Activated naive CD4-positive, alpha-beta T cell treated with anti-CD3 and anti-CD28 coated beads, Interleukin-2, amount 50 U/mL, for 24 hours (primary cell): ENCODE measurements at regions not wholly inside any gene's neighbourhood (a gene's known extent, or its start where the extent isn't known, plus 50 kb on each side); places are given as distances from the start of the nearest gene placed in this dataset.

Experiments
- H3K27ac Mint-ChIP-seq: one replicate; pipeline ENCODE4 v1.8.0; 2021; ENCODE audit warnings: mild to moderate bottlenecking, mixed read lengths
- H3K27me3 Mint-ChIP-seq: one replicate; pipeline ENCODE4 v1.8.0; 2021; ENCODE audit warnings: mixed read lengths
- H3K36me3 Mint-ChIP-seq: one replicate; pipeline ENCODE4 v1.8.0; 2021; ENCODE audit warnings: mixed read lengths
- H3K4me1 Mint-ChIP-seq: one replicate; pipeline ENCODE4 v1.8.0; 2021; ENCODE audit warnings: mixed read lengths
- H3K4me3 Mint-ChIP-seq: one replicate; pipeline ENCODE4 v1.8.0; 2021; ENCODE audit warnings: mild to moderate bottlenecking, mixed read lengths
- H3K9me3 Mint-ChIP-seq: one replicate; pipeline ENCODE4 v1.8.0; 2021; ENCODE audit warnings: mixed read lengths

- H3K4me3 Mint-ChIP-seq, result no peak overlapping the region
- H3K4me1 Mint-ChIP-seq, result no peaks in the 10 kb centered on the region
- no peaks in the 10 kb centered on the region for H3K36me3 Mint-ChIP-seq
- H3K27me3 Mint-ChIP-seq, result no peaks in the 10 kb centered on the region
- no peak overlapping the region for H3K27ac Mint-ChIP-seq
- H3K9me3 Mint-ChIP-seq, result no peaks in the 10 kb centered on the region
Observed at GRCh38 chr3:3288255-3288654, 108.8 kb upstream of the CRBN start.

GRCh38 chr3:3286014-3286413 lies 106.5 kb upstream of the CRBN start:
- Mint-ChIP-seq H3K27me3 (no peaks in the 10 kb centered on the region), H3K4me3 (no peak overlapping the region), H3K9me3 (no peaks in the 10 kb centered on the region), H3K36me3 (no peaks in the 10 kb centered on the region), H3K27ac (no peak overlapping the region), H3K4me1 (peaks cover 7% of the 10 kb centered on the region)

- H3K4me1 Mint-ChIP-seq, result peaks cover 13% of the 10 kb centered on the region
- H3K9me3 Mint-ChIP-seq, result no peaks in the 10 kb centered on the region
- no peak overlapping the region for H3K4me3 Mint-ChIP-seq
- H3K36me3 Mint-ChIP-seq, result no peaks in the 10 kb centered on the region
- no peak overlapping the region for H3K27ac Mint-ChIP-seq
- no peaks in the 10 kb centered on the region for H3K27me3 Mint-ChIP-seq
Observed at GRCh38 chr3:3281024-3281423, 101.5 kb upstream of the CRBN start.

GRCh38 chr3:3280396-3280795 lies 100.9 kb upstream of the CRBN start:
- H3K9me3 Mint-ChIP-seq, result no peaks in the 10 kb centered on the region
- H3K4me1 Mint-ChIP-seq, result peaks cover 13% of the 10 kb centered on the region
- H3K36me3 Mint-ChIP-seq, result no peaks in the 10 kb centered on the region
- no peak overlapping the region for H3K27ac Mint-ChIP-seq
- no peaks in the 10 kb centered on the region for H3K27me3 Mint-ChIP-seq
- H3K4me3 Mint-ChIP-seq, result no peak overlapping the region

GRCh38 chr3:3278073-3278472 lies 98.6 kb upstream of the CRBN start:
- H3K27ac Mint-ChIP-seq, result no peak overlapping the region
- no peak overlapping the region for H3K4me3 Mint-ChIP-seq
- no peaks in the 10 kb centered on the region for H3K9me3 Mint-ChIP-seq

GRCh38 chr3:3276630-3277029 lies 97.1 kb upstream of the CRBN start:
- no peaks in the 10 kb centered on the region for H3K27me3 Mint-ChIP-seq
- no peaks in the 10 kb centered on the region for H3K36me3 Mint-ChIP-seq
- H3K4me3 Mint-ChIP-seq, result no peak overlapping the region
- no peak overlapping the region for H3K27ac Mint-ChIP-seq
- H3K9me3 Mint-ChIP-seq, result no peaks in the 10 kb centered on the region
- H3K4me1 Mint-ChIP-seq, result peaks cover 8% of the 10 kb centered on the region

More at GRCh38 chr3:3278073-3278472, 98.6 kb upstream of the CRBN start:
- H3K27me3 Mint-ChIP-seq, result no peaks in the 10 kb centered on the region
- H3K36me3 Mint-ChIP-seq, result no peaks in the 10 kb centered on the region
- peaks cover 11% of the 10 kb centered on the region for H3K4me1 Mint-ChIP-seq

- Mint-ChIP-seq H3K27me3 (peaks cover 1% of the 10 kb centered on the region), H3K27ac (no peak overlapping the region), H3K4me1 (no peaks in the 10 kb centered on the region), H3K9me3 (no peaks in the 10 kb centered on the region), H3K36me3 (no peaks in the 10 kb centered on the region), H3K4me3 (no peak overlapping the region)
Observed at GRCh38 chr3:3264796-3265195, 85.3 kb upstream of the CRBN start.

- Mint-ChIP-seq H3K4me3 (no peak overlapping the region), H3K27me3 (no peaks in the 10 kb centered on the region), H3K4me1 (no peaks in the 10 kb centered on the region), H3K36me3 (no peaks in the 10 kb centered on the region), H3K9me3 (no peaks in the 10 kb centered on the region), H3K27ac (no peak overlapping the region)
Observed at GRCh38 chr3:3260870-3261269, 81.4 kb upstream of the CRBN start.

GRCh38 chr3:3259181-3259580 lies 79.7 kb upstream of the CRBN start:
- Mint-ChIP-seq H3K4me1 (no peaks in the 10 kb centered on the region), H3K27ac (no peak overlapping the region), H3K4me3 (no peak overlapping the region), H3K27me3 (no peaks in the 10 kb centered on the region), H3K9me3 (no peaks in the 10 kb centered on the region), H3K36me3 (no peaks in the 10 kb centered on the region)

GRCh38 chr3:3258281-3258680 lies 78.8 kb upstream of the CRBN start:
- no peaks in the 10 kb centered on the region for H3K4me1 Mint-ChIP-seq

GRCh38 chr3:3241596-3241995 lies 62.1 kb upstream of the CRBN start:
- H3K4me3 Mint-ChIP-seq, result no peak overlapping the region
- H3K27ac Mint-ChIP-seq, result no peak overlapping the region
- peaks cover 1% of the 10 kb centered on the region for H3K27me3 Mint-ChIP-seq
- H3K9me3 Mint-ChIP-seq, result no peaks in the 10 kb centered on the region
- H3K4me1 Mint-ChIP-seq, result no peaks in the 10 kb centered on the region
- no peaks in the 10 kb centered on the region for H3K36me3 Mint-ChIP-seq

More at GRCh38 chr3:3258281-3258680, 78.8 kb upstream of the CRBN start:
- Mint-ChIP-seq H3K27me3 (no peaks in the 10 kb centered on the region), H3K9me3 (peaks cover 7% of the 10 kb centered on the region), H3K27ac (no peak overlapping the region), H3K36me3 (no peaks in the 10 kb centered on the region), H3K4me3 (no peak overlapping the region)

GRCh38 chr3:3240986-3241385 lies 61.5 kb upstream of the CRBN start:
- no peaks in the 10 kb centered on the region for H3K9me3 Mint-ChIP-seq

GRCh38 chr3:3237979-3238378 lies 58.5 kb upstream of the CRBN start:
- Mint-ChIP-seq H3K9me3 (no peaks in the 10 kb centered on the region), H3K27me3 (no peaks in the 10 kb centered on the region), H3K36me3 (no peaks in the 10 kb centered on the region), H3K4me1 (no peaks in the 10 kb centered on the region), H3K27ac (no peak overlapping the region), H3K4me3 (no peak overlapping the region)

More at GRCh38 chr3:3240986-3241385, 61.5 kb upstream of the CRBN start:
- Mint-ChIP-seq H3K4me3 (no peak overlapping the region), H3K27ac (no peak overlapping the region), H3K4me1 (no peaks in the 10 kb centered on the region), H3K36me3 (no peaks in the 10 kb centered on the region), H3K27me3 (peaks cover 1% of the 10 kb centered on the region)

GRCh38 chr3:3232251-3232650 lies 52.8 kb upstream of the CRBN start:
- Mint-ChIP-seq H3K4me1 (no peaks in the 10 kb centered on the region), H3K27me3 (no peaks in the 10 kb centered on the region), H3K27ac (no peak overlapping the region), H3K36me3 (peaks cover 3% of the 10 kb centered on the region), H3K4me3 (no peak overlapping the region), H3K9me3 (no peaks in the 10 kb centered on the region)
